NT2/D1 (cell line): ENCODE measurements at regions not wholly inside any gene's neighbourhood (a gene's known extent, or its start where the extent isn't known, plus 50 kb on each side); places are given as distances from the start of the nearest gene placed in this dataset.

ENCODE experiments used
- SUZ12 ChIP-seq: IDR thresholded peaks from 2 replicates; pipeline ENCODE4 v1.6.1; 2011; ENCODE audit not compliant: insufficient read length, insufficient read depth; ENCODE audit errors: extremely low read depth
- YY1 ChIP-seq: IDR thresholded peaks from 2 replicates; pipeline ENCODE4 v1.6.1; 2011; ENCODE audit not compliant: insufficient read length, insufficient read depth
- ZNF274 ChIP-seq: IDR thresholded peaks from 2 replicates; pipeline ENCODE4 v1.6.1; 2011; ENCODE audit warnings: mild to moderate bottlenecking, low read depth, low read length

GRCh38 chr6:137791281-137792159 is 75.5 kb upstream of the TNFAIP3 start:
- no peak for TF ChIP-seq SUZ12
- TF ChIP-seq ZNF274: no peak
- TF ChIP-seq YY1: no peak
